Gastroesophageal sphincter (tissue), 3 donors: ENCODE measurements at regions not wholly inside any gene's neighbourhood (a gene's known extent, or its start where the extent isn't known, plus 50 kb on each side); places are given as distances from the start of the nearest gene placed in this dataset.

ENCODE experiments used
- CTCF ChIP-seq, 4 experiments: fragments of 200-600 bp in 2 of 4; fragments of 450-650 bp in 2 of 4; sonication (generic) in 1 of 4; IDR thresholded peaks; one replicate each; pipeline ENCODE4 v1.5.1; 2017 to 2019; ENCODE audit warnings: antibody characterized with exemption in 4 of 4, mild to moderate bottlenecking in 2 of 4, moderate library complexity in 2 of 4
- EP300 ChIP-seq: sonication (generic); formaldehyde crosslinking; IDR thresholded peaks from one replicate; pipeline ENCODE4 v1.6.1; 2017; ENCODE audit warnings: antibody characterized with exemption, mild to moderate bottlenecking
- POLR2A ChIP-seq, 2 donors: fragments of 450-650 bp; IDR thresholded peaks; one replicate each; pipeline ENCODE4 v1.6.1; 2017; ENCODE audit warnings: antibody characterized with exemption in 2 of 2, mild to moderate bottlenecking in 2 of 2, moderate library complexity in 1 of 2
- POLR2AphosphoS5 ChIP-seq: sonication (generic); formaldehyde crosslinking; IDR thresholded peaks from one replicate; pipeline ENCODE4 v1.6.1; 2017; ENCODE audit warnings: antibody characterized with exemption

- TF ChIP-seq CTCF (IDR thresholded peaks at IDR 0.05) (no peak), POLR2A (IDR thresholded peaks at IDR 0.05) (no peak), EP300 (no peak), POLR2AphosphoS5 (no peak)
These were observed 1354.5 kb downstream of the XPNPEP1 start for GRCh38 chr10:108568824-108569223.
